ENCODE measurements at regions not wholly inside any gene's neighbourhood (a gene's known extent, or its start where the extent isn't known, plus 50 kb on each side); places are given as distances from the start of the nearest gene placed in this dataset.

- no peak for DNase-seq (ENCODE audit: low read depth)
Measured at GRCh38 chr1:22350171-22350923, 101.3 kb upstream of the ZBTB40 start.

- no peak for DNase-seq (ENCODE audit: low read depth)
Measured at GRCh38 chr1:22350924-22351767, 100.5 kb upstream of the ZBTB40 start.

- DNase-seq (ENCODE audit: low read depth): no peak
Measured at GRCh38 chr1:22351768-22352080, 99.9 kb upstream of the ZBTB40 start.

- no peak for DNase-seq (ENCODE audit: low read depth)
Measured at GRCh38 chr1:22352355-22352754, 99.3 kb upstream of the ZBTB40 start.

- no peak for DNase-seq (ENCODE audit: low read depth)
Measured at GRCh38 chr1:22352896-22353295, 98.8 kb upstream of the ZBTB40 start.

GRCh38 chr1:22359427-22359826, 92.2 kb upstream of the ZBTB40 start:
- no peak for DNase-seq (ENCODE audit: low read depth)

GRCh38 chr1:22362626-22363402, 88.8 kb upstream of the ZBTB40 start:
- no peak for DNase-seq (ENCODE audit: low read depth)

GRCh38 chr1:22363403-22364325, 88.0 kb upstream of the ZBTB40 start:
- DNase-seq (ENCODE audit: low read depth): no peak

GRCh38 chr1:22364326-22364650, 87.4 kb upstream of the ZBTB40 start:
- DNase-seq (ENCODE audit: low read depth): no peak

GRCh38 chr1:22364764-22365163, 86.9 kb upstream of the ZBTB40 start:
- no peak for DNase-seq (ENCODE audit: low read depth)

GRCh38 chr1:22365331-22366295, 86.0 kb upstream of the ZBTB40 start:
- DNase-seq (ENCODE audit: low read depth): no peak

GRCh38 chr1:22366346-22366745, 85.3 kb upstream of the ZBTB40 start:
- DNase-seq (ENCODE audit: low read depth): no peak

- no peak for DNase-seq (ENCODE audit: low read depth)
Measured at GRCh38 chr1:22368125-22368524, 83.5 kb upstream of the ZBTB40 start.

GRCh38 chr1:22369294-22370189, 82.1 kb upstream of the ZBTB40 start:
- DNase-seq (ENCODE audit: low read depth): no peak

- no peak for DNase-seq (ENCODE audit: low read depth)
Measured at GRCh38 chr1:22370190-22370498, 81.5 kb upstream of the ZBTB40 start.

- DNase-seq (ENCODE audit: low read depth): no peak
Measured at GRCh38 chr1:22371408-22371807, 80.2 kb upstream of the ZBTB40 start.

GRCh38 chr1:22373252-22373651, 78.4 kb upstream of the ZBTB40 start:
- DNase-seq (ENCODE audit: low read depth): no peak

GRCh38 chr1:22374001-22374400, 77.7 kb upstream of the ZBTB40 start:
- no peak for DNase-seq (ENCODE audit: low read depth)

- peak; percentile 31 for DNase-seq (ENCODE audit: low read depth)
Measured at GRCh38 chr1:22375601-22376000, 76.0 kb upstream of the ZBTB40 start.

GRCh38 chr1:22376001-22376400, 75.7 kb upstream of the ZBTB40 start:
- DNase-seq (ENCODE audit: low read depth): peak; percentile 27

Measured in GM04503 (cell line).